Body of pancreas (tissue), 4 donors: ENCODE measurements at regions not wholly inside any gene's neighbourhood (a gene's known extent, or its start where the extent isn't known, plus 50 kb on each side); places are given as distances from the start of the nearest gene placed in this dataset.

Experiments
- CTCF ChIP-seq, 7 experiments: fragments of 450-650 bp in 4 of 7; fragments of 200-600 bp in 3 of 7; sonication (generic) in 3 of 7; IDR thresholded peaks; one replicate each; pipeline ENCODE4 v1.5.1; 2016 to 2019; ENCODE audit warnings: antibody characterized with exemption in 7 of 7
- POLR2A ChIP-seq, 3 donors: fragments of 450-650 bp; IDR thresholded peaks; one replicate each; pipeline ENCODE4 v1.6.1; 2016; ENCODE audit warnings: antibody characterized with exemption in 3 of 3, mild to moderate bottlenecking in 2 of 3

DNA sequence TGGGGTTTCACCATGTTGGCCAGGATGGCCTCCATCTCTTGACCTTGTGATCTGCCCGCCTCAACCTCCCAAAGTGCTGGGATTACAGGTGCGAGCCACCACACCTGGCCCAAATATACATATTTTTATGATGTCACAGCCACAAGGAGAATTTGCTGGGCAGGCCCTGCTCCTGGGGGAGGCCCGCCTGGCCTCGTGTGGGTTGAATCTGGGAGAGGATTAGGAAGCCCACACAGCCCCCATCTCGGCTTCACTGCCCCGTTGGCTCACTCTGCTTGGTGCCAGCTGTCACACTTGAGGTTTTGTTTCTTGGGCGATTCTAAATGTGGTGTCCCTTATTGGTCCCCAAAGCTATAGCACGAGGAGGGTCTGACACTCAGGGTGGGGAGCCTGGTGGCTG, 335.7 kb upstream of the AJAP1 start:
- TF ChIP-seq CTCF (IDR thresholded peaks at IDR 0.05): no peak
- TF ChIP-seq POLR2A (IDR thresholded peaks at IDR 0.05): no peak
